ENCODE measurements at regions not wholly inside any gene's neighbourhood (a gene's known extent, or its start where the extent isn't known, plus 50 kb on each side); places are given as distances from the start of the nearest gene placed in this dataset.
"Not testable (repeated sequence)": the region's sequence is repeated elsewhere in the genome, so short reads cannot be mapped to it uniquely, and the experiment has no call there.

GRCh38 chr5:36475942-36476341 is 130.5 kb upstream of the SLC1A3 start:
- TF ChIP-seq POLR2A (IDR thresholded peaks at IDR 0.05; ENCODE audit: low read depth); CTCF (IDR thresholded peaks at IDR 0.05); POLR2AphosphoS5 (IDR thresholded peaks at IDR 0.05): not testable (repeated sequence)

Data from esophagus muscularis mucosa (tissue), 3 donors.